Kidney (tissue), 13 donors: ENCODE measurements at regions not wholly inside any gene's neighbourhood (a gene's known extent, or its start where the extent isn't known, plus 50 kb on each side); places are given as distances from the start of the nearest gene placed in this dataset.

Experiments used
- DNase-seq, 5 donors: peaks; one replicate each; pipeline ENCODE4 v3.0.0-alpha.2; 2013 to 2020
- FAIRE-seq: peaks from 2 replicates; lab custom pipeline; 2012; peaks lifted over from hg19 to GRCh38; lab: Jason Lieb, UNC
- H3K27ac ChIP-seq, 2 donors: one replicate each; pipeline ENCODE4 v1.7.0; 2013; ENCODE audit warnings: low read depth in 2 of 2, low read length in 2 of 2, inconsistent platforms in 1 of 2
- H3K27me3 ChIP-seq: one replicate; pipeline ENCODE4 v1.7.1; 2013; ENCODE audit warnings: low read length, inconsistent platforms; ENCODE audit not compliant: control insufficient read depth, insufficient read depth
- H3K36me3 ChIP-seq, 3 donors: one replicate each; pipeline versions ENCODE4 v1.7.0 to v1.7.1; 2013; ENCODE audit warnings: low read length in 3 of 3, control low read depth in 1 of 3, inconsistent platforms in 1 of 3; ENCODE audit not compliant: insufficient read depth in 3 of 3, control insufficient read depth in 2 of 3
- H3K4me1 ChIP-seq, 3 donors: one replicate each; pipeline versions ENCODE4 v1.7.0 to v1.7.1; 2013; ENCODE audit warnings: low read length in 3 of 3, inconsistent platforms in 1 of 3, low read depth in 1 of 3; ENCODE audit not compliant: control insufficient read depth in 2 of 3, insufficient read depth in 2 of 3
- H3K4me3 ChIP-seq, 3 donors: one replicate each; pipeline versions ENCODE4 v1.7.0 to v1.8.1; 2013; ENCODE audit warnings: low read length in 3 of 3, control low read depth in 1 of 3, inconsistent platforms in 1 of 3
- H3K9ac ChIP-seq, 3 donors: one replicate each; pipeline versions ENCODE4 v1.7.0 to v1.7.1; 2013; ENCODE audit warnings: low read length in 3 of 3, control low read depth in 1 of 3, inconsistent platforms in 1 of 3
- H3K9me3 ChIP-seq, 3 donors: one replicate each; pipeline versions ENCODE4 v1.7.0 to v1.7.1; 2013; ENCODE audit warnings: low read length in 3 of 3, control low read depth in 1 of 3, inconsistent platforms in 1 of 3; ENCODE audit not compliant: control insufficient read depth in 2 of 3, insufficient read depth in 1 of 3
- CTCF ChIP-seq: IDR thresholded peaks from 3 replicates; pipeline ENCODE4 v1.5.1; 2012; ENCODE audit warnings: mild to moderate bottlenecking, moderate library complexity, borderline replicate concordance; ENCODE audit not compliant: insufficient read depth; ENCODE audit errors: extremely low read depth
- intact Hi-C: fragments of 100-400 bp; cut with DNase I; formaldehyde crosslinking; loops from one replicate; pipeline ENCODE4 v1.11.1; 2022
- donor health status: control.
- donor health status: control.
- donor health status: control.
- donor health status: control.
- donor health status: control.
- donor health status: DM: yes; HTN: yes; CAD: no.
- donor health status: Normal renal cell carcinoma (clear cell type).

- Histone ChIP-seq H3K27ac (no peak overlapping the region), H3K4me3 (no peak overlapping the region), H3K9ac (no peak overlapping the region), H3K9me3 (no peaks in the 10 kb centered on the region), H3K27me3 (no peaks in the 10 kb centered on the region), H3K4me1 (no peaks in the 10 kb centered on the region), H3K36me3 (no peaks in the 10 kb centered on the region)
- FAIRE-seq (no peak), DNase-seq (no peak)
- no peak for TF ChIP-seq CTCF
- intact Hi-C loops = no loop called here
Measured at GRCh38 chr9:24460781-24461180, 84.9 kb downstream of the IZUMO3 start.

- Histone ChIP-seq H3K9ac (no peak overlapping the region), H3K9me3 (no peaks in the 10 kb centered on the region), H3K4me1 (no peaks in the 10 kb centered on the region), H3K4me3 (no peak overlapping the region), H3K36me3 (no peaks in the 10 kb centered on the region), H3K27me3 (no peaks in the 10 kb centered on the region), H3K27ac (no peak overlapping the region)
- intact Hi-C loops = no loop called here
- DNase-seq (no peak), FAIRE-seq (no peak)
- no peak for TF ChIP-seq CTCF
Measured at GRCh38 chr9:24459953-24460352, 85.7 kb downstream of the IZUMO3 start.

- Histone ChIP-seq H3K4me3 (no peak overlapping the region), H3K9me3 (peaks cover 0 to 3% (median 0%) of the 10 kb centered on the region in 3 donors), H3K27me3 (no peaks in the 10 kb centered on the region), H3K27ac (no peak overlapping the region), H3K4me1 (no peaks in the 10 kb centered on the region), H3K9ac (no peak overlapping the region), H3K36me3 (no peaks in the 10 kb centered on the region)
- TF ChIP-seq CTCF = no peak
- intact Hi-C loops = no loop called here
- FAIRE-seq (no peak), DNase-seq (no peak)
Measured at GRCh38 chr9:24451346-24451745, 94.4 kb downstream of the IZUMO3 start.

- no peak overlapping the region for H3K27ac ChIP-seq
- FAIRE-seq (no peak), DNase-seq (no peak)
- no peak for TF ChIP-seq CTCF
- no peaks in the 10 kb centered on the region for H3K36me3 ChIP-seq
- H3K9me3 ChIP-seq = peaks cover 0 to 3% (median 0%) of the 10 kb centered on the region in 3 donors
- H3K4me3 ChIP-seq = no peak overlapping the region
- H3K9ac ChIP-seq = no peak overlapping the region
- intact Hi-C loops = no loop called here
- no peaks in the 10 kb centered on the region for H3K27me3 ChIP-seq
- H3K4me1 ChIP-seq = no peaks in the 10 kb centered on the region
Measured at GRCh38 chr9:24449976-24450375, 95.7 kb downstream of the IZUMO3 start.
